Left renal pelvis (tissue), 4 donors: ENCODE measurements at regions not wholly inside any gene's neighbourhood (a gene's known extent, or its start where the extent isn't known, plus 50 kb on each side); places are given as distances from the start of the nearest gene placed in this dataset.
"Not testable (repeated sequence)": the region's sequence is repeated elsewhere in the genome, so short reads cannot be mapped to it uniquely, and the experiment has no call there.

ENCODE experiments used
- DNase-seq, 4 donors: peaks; one replicate each; pipeline ENCODE4 v3.0.0-alpha.2; 2013; ENCODE audit warnings: low read depth in 4 of 4, low spot score in 3 of 4

DNA sequence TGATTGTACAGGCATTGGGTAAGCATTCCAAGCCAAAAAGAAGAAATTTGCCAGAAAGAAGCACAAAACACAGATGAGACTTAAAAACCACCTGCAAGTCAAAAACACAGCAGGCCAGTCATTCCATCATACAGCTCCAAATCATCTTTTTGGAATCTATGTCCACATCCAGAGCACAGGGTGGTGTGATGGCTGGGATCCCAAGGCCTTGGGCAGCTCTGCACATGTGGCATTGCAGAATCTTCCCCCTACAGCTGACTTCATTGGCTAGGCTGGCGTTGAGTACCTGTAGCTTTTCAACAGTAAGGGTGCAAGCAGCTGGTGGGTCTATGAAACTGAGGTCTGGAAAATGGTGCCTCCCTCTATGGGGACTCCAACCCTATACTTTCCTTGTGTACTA, 236.7 kb downstream of the CWH43 start:
- DNase-seq, result not testable (repeated sequence)

DNA sequence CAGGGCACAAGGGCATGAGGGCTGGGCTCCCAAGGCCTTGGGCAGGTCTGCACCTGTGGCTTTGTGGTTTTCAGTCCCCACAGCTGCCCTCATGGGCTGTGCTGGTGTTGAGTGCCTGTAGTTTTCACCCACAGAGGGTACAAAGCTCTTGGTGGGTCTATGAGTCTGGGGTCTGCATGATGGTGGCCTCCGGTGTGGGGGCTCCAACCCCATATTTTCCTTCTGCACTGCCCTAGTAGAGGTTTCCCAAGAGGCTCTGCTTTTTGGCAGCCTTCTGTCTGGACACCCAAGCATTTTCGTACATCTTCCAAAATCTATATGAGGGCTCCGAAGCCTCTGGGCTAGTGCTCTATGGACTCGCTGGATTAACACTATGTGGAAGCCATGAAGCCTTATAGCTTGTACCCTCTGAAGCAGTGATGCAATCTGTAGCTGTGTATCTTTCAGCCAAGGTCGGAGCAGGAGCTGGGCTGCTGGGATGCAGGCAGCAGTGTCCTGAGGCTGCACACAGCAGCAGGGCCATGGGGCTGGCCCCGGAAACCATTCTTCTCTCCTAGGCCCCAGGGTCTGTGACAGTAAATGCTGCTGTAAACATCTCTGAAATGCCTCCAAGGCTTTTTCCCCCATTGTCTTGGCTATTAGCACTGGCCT, 240.3 kb downstream of the CWH43 start:
- not testable (repeated sequence) for DNase-seq

DNA sequence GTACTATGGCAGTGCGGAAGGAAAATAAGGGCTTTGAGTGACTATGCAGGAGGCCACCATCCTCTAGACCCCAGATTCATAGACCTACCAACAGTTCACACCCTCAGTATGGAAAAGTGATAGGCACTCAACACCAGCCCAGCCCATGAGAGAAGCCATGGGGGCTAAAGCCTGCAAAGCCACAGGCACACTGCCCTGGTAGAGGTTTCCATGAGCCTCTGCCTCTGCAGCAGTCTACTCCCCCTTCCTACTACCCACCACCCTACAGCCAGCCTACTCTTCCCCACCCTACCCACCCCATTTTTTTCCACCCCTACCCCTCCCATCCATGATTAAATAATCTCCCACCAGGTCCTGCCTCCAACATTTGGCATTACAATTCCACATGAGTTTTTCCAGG, 241.9 kb downstream of the CWH43 start:
- not testable (repeated sequence) for DNase-seq

DNA sequence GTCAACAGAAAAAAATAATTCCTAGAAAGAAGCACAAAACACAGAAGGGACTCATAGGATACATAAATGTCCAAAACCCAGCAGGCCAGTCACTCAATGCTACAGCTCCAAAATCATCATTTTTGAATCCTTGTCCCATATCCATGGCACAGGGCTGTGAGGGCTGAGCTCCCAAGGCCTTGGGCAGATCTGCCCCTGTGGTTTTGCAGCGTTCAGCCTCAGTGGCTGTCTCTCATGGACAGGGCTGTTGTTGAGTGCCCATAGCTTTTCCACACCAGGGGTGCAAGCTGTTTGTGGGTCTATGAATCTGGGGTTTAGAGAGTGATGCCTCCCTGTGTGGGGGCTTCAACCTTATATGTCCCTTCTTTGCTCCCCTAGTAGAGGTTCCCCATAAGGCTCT, 243.2 kb downstream of the CWH43 start:
- not testable (repeated sequence) for DNase-seq

DNA sequence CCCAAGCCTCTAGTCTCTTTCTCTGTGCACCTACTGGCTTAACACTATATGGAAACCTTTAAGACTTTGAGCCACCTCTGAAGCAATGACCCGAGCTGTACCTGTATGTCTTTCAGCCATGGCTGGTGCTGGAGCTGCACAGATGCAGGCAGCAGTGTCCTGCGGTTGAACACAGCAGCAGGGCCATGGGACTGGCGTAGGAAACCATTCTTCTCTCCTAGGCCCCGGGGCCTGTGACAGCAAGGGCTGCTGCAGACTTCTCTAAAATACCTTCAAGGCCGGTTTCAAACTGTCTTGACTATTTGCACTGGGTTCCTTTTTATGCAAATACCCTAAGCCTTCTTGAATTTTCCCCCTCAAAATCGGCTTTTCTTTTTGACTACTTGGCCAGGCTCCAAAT, 243.6 kb downstream of the CWH43 start:
- DNase-seq, result not testable (repeated sequence)

DNA sequence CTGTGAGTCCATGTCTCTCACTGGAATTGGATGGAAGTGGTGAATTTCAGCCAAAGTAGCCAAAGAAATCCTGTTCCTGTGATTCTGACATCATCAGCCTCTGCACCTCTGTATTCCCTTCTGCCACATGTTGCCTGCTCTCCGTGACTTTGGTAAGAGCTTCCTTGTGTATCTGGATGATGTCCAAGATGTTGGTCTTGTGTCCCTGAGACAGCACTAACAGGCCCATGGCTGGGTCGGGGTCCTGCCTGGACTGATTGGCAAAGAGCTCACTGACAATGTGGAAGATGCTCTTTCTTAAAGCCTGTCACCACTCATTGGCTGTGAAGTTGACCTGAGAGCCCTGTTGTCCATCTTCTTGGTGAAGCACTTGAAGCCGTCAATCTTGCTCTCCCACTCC, 247.3 kb downstream of the CWH43 start:
- not testable (repeated sequence) for DNase-seq

DNA sequence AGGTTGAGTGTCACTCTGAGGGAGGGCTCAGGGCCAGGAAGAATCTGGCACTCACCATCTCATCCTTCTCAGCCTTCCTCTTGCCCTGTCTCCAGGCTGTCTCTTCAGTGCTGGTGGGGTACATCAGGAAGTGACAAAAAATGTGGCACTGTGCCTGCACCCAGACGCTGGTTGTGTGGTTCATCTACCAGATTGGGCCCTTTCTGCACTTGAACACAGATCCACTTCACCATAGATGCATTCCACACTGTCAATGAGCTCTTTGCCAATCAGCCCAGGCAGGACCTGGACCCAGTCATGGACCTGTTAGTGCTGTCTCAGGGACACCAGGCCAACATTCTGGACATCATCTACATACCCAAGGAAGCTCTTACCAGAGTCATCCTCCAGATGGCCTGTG, 247.7 kb downstream of the CWH43 start:
- DNase-seq, result not testable (repeated sequence)

DNA sequence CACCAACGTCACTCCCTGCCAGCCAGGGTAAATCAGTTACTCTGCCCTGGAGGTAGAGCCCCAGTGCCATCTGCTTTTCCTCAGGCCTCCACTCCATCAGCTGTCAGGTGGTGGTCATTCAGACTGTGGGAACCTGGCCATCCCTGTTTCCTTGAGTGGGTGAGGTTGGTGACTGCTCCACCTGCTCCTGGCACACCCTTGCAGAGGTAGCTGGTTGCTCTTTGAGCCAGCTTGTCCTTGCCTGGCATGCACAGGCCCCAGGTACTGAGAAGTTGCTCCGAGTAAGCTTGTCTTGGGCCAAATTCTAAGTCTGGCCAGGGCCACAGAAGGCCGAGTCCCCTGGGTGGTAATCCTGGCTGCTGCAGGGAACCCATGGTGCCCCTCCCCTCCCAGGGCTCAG, 248.3 kb downstream of the CWH43 start:
- DNase-seq, result not testable (repeated sequence)

DNA sequence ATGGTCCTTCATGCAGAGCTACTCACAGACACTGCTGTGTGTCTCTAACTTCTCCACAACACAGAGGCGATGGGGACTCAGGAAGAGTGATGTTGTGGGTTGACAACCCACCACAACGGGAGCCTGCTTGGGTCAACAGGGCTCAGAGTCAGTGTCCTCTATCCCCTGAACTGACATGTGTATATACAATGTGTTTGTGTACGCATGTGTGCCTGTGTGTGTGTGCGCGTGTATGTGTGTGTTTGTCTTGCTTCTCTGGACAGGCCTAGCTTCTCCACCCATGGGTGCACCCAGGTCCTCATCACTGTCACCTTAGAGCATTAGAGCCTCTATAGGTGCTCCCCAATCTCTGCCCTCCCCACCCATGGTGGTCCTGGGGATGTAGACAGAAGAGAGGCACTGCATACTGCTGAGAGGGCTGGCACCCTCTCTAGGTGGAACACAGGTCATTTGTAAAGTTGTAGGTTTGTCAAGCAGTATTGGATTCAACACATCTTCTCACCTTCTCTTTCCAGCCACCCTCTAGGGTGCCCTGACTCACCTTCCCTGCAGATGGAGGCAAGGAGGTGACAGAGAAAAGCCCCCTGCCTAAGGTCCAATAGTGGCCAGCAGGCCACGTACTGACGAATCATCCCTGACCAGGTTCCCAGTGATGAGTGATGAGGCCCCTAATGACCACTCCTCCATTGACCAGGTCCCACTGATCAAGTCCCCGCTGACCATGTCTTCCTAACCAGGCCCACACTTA, 249.5 kb downstream of the CWH43 start:
- DNase-seq, result not testable (repeated sequence)

DNA sequence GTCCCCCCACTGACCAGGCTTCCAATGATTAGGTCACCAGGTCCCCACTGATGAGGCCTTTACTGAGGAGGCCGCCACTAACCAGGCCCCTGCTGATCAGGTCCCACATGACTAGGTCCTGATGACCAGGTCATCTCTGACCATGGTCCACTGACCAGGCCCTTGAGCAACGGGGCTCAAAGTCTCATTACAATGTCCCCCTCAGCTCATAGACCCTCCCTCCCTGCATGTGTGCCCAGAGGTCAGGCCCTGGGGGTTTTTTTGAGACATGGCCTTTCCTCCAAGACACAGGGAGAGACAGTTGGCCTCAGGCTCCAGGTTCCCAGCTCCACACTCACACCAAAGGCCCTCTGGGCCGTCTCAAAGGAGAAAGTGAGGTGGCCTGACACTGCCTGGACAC, 250.4 kb downstream of the CWH43 start:
- not testable (repeated sequence) for DNase-seq

DNA sequence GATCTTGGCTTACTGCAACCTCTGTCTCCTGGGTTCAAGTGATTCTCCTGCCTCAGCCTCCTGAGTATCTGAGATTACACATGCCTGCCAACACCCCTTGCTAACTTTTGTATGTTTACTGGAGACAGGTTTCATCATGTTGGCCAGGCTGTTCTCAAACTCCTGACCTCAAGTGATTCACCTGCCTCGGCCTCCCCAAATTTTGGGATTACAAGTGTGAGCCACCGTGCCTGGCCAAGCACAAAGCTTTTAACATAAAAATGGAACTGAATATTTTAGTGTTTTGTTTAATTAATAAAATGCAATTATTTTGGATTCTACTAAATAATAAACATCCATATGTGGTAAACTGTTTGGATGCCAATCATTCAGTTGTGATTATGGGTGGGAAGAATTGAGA, 255.2 kb downstream of the CWH43 start:
- DNase-seq, result not testable (repeated sequence)

DNA sequence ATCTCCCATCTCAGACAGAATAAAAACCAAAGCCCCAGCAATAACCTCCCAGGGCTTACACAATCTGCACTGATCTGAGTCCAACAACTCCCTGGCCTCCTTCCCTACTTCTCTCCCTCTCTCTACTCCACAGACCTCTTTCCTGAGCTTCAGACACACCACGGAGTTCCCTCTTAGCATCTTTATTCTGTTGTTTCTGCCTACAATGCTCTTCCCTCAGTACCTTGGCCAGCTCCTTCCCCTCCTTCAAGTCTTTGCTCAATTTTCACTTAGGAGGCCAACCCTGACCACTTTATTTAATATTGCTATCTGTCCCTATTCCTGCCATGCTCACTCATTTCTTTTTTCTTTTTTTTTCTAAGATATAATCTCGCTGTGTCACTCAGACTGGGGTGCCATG, 276.7 kb downstream of the CWH43 start:
- DNase-seq, result not testable (repeated sequence)

DNA sequence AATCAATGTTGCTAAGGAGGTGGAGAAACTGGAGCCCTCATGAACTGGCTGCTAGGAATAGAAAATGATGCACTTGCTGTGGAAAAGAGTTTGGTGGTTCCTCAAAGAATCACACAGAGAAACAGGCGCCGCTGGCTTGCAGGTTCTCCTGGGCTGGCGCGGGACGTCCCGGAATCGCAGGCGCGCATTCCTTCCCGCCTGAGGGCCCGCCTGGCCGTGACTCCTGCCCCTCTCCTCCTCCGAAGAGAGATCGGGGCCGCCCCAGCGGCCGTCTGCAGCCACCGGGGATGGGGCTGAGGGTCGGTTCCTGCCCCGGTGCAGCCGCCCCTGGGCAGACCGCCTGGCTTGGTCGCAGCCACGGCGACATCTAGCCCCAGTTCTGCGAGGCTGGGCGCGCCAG, 284.4 kb downstream of the CWH43 start:
- DNase-seq, result not testable (repeated sequence)

DNA sequence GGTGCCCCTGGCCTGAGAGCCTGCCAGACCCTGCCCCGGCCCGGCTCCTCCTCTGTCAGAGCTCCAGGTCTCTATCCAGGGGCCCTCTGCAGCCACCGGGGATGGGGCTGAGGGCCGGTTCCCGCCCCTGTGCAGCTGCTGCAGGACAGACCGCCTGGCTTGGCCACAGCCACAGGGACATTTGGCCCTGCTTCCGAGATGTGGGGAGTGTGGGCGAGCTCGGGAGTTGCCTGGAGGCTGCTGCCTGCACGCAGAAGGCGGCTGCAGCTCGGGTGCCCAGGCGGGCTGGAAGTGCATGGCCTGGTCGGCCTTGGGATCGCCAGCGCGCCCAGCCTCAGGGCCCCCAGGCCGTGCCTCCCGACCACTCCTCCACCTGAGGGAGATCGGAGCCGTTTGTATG, 284.8 kb downstream of the CWH43 start:
- DNase-seq, result not testable (repeated sequence)

DNA sequence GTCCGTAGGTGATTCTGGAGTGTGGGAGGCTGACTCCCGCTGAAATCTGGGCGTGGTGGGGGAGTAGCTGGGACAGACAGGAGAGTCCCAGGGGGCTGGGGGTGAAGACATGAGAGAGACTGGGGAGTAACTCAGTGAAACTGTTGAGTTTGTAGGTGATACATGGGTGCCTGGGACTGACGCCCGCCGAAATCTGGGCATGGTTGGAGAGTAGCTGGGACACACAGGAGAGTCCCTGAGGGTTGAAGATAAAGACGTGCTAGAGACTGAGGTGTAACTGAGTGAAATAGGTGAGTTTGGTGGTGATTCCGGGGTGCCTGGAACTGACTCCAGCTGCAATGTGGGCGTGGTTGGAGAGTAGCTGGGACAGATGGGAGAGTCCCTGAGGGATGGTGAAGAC, 299.8 kb downstream of the CWH43 start:
- not testable (repeated sequence) for DNase-seq

DNA sequence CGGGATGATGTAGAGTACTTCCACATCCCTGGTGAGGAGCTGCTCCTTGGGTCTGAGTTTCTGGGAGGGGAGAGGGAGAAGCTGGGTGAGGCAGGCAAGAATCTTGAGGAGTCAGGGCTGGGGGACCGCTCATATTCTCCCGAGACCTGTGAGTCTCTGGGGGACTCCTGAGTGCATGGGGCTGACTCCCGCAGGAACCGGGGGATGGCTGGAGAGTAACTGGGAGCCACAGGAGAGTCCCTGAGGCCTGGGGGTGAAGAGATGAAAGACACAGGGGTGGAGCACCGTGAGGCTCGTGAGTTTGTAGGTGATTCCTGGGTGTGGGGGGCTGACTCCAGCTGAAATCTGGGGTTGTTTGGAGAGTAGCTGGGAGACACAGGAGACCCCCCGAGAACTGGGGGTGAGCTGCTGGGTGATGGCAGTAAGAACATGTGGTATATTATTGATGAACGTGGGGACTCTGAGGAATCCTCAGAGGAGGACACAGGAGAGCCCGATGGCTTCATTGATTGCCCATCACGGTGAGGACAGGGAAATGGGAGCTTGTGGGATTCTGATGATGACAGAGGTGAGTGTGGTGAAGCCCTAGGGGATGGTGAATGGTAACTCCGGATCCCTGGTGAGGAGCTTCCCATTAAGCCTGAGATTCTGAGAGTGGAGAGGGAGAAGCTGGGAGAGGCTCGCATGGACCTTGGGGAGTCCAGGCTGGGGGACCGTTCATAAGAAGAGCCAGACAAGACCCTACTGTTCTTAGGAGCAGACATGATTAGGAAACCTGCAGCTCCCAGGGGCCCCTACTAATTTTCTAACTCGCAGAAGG, 301.1 kb downstream of the CWH43 start:
- not testable (repeated sequence) for DNase-seq

DNA sequence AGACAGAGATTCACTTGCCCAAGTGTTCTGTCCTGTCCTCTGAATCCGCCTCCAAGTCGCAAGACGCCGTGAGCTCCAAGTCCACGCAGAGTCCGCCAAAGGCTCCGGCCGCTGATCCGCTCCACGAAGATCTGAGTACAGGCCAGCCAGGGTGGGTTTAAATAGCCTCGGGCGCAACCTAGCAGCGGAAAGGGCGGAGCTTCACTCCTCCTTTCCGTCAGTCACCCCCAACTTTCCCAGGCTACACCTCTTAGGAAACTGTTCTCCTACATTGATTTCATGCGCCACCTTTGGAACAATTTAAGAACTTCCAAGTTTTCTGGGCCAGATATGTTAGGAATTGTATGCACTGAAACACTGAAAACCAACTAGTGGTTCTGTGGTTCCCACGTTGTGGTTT, 301.8 kb downstream of the CWH43 start:
- not testable (repeated sequence) for DNase-seq

DNA sequence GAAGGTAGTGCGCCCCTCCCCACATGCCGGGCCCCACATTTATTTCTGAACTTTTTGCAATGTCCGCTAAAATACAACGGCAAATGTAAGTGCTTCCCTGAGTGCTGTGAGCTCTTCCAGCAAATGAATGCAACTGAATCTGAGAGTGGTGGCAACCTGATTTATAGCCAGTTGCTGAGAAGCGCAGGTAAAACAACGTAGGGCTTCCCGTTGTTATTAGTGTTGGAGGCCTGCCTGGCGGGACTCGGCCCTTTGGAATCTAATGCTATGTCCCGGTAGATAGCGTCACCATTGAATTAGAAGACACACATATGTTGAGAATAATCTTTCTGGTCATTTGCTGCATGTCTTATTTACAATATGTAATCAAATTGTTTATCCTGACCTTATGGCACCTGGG, 302.7 kb downstream of the CWH43 start:
- DNase-seq, result not testable (repeated sequence)

DNA sequence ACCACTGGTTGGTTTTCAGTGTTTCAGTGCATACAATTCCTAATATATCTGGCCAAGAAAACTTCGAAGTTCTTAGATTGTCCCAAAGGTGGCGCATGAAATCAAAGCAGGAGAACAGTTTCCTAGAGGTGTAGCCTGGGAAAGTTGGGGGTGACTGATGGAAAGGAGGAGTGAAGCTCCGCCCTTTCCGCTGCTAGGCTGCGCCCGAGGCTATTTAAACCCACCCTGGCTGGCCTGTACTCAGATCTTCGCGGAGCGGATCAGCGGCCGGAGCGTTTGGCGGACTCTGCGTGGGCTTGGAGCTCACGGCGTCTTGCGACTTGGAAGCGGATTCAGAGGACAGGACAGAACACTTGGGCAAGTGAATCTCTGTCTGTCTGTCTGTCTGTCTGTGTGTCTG, 328.7 kb downstream of the CWH43 start:
- not testable (repeated sequence) for DNase-seq

DNA sequence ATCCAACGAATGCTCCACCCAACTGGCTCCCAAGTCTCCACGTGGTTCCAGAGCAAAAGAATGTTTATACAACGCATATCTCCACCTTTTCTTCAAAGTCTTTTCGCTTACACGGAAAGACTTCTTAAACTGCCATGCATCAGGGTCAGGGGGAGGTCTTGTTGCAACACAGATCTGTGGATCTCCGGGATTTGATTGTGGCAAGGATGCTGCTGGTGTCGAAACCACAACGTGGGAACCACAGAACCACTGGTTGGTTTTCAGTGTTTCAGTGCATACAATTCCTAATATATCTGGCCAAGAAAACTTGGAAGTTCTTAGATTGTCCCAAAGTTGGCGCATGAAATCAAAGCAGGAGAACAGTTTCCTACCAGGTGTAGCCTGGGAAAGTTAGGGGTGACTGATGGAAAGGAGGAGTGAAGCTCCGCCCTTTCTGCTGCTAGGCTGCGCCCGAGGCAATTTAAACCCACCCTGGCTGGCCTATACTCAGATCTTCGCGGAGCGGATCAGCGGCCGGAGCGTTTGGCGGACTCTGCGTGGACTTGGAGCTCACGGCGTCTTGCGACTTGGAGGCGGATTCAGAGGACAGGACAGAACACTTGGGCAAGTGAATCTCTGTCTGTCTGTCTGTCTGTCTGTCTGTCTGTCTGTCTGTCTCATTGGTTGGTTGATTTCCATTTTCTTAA, 334.8 kb downstream of the CWH43 start:
- not testable (repeated sequence) for DNase-seq
